PFSK-1 (cell line): ENCODE measurements at regions not wholly inside any gene's neighbourhood (a gene's known extent, or its start where the extent isn't known, plus 50 kb on each side); places are given as distances from the start of the nearest gene placed in this dataset.

Source experiments
- POLR2AphosphoS5 ChIP-seq: IDR thresholded peaks from 2 replicates; pipeline ENCODE4 v1.6.1; 2012; ENCODE audit warnings: low read depth, mild to moderate bottlenecking, control low read depth, low read length, moderate library complexity
- TF ChIP-seq, protein P1 (sequence below), 2 experiments: IDR thresholded peaks; 2 replicates each; pipeline versions ENCODE4 v1.6.1 to v1.8.0; 2011 to 2012; ENCODE audit warnings: low read depth in 2 of 2, low read length in 2 of 2, control low read depth in 1 of 2, inconsistent platforms in 1 of 2, mild to moderate bottlenecking in 1 of 2, moderate library complexity in 1 of 2; ENCODE audit not compliant: insufficient read depth in 1 of 2

- no peak for TF ChIP-seq POLR2AphosphoS5
- TF ChIP-seq, protein P1, sequence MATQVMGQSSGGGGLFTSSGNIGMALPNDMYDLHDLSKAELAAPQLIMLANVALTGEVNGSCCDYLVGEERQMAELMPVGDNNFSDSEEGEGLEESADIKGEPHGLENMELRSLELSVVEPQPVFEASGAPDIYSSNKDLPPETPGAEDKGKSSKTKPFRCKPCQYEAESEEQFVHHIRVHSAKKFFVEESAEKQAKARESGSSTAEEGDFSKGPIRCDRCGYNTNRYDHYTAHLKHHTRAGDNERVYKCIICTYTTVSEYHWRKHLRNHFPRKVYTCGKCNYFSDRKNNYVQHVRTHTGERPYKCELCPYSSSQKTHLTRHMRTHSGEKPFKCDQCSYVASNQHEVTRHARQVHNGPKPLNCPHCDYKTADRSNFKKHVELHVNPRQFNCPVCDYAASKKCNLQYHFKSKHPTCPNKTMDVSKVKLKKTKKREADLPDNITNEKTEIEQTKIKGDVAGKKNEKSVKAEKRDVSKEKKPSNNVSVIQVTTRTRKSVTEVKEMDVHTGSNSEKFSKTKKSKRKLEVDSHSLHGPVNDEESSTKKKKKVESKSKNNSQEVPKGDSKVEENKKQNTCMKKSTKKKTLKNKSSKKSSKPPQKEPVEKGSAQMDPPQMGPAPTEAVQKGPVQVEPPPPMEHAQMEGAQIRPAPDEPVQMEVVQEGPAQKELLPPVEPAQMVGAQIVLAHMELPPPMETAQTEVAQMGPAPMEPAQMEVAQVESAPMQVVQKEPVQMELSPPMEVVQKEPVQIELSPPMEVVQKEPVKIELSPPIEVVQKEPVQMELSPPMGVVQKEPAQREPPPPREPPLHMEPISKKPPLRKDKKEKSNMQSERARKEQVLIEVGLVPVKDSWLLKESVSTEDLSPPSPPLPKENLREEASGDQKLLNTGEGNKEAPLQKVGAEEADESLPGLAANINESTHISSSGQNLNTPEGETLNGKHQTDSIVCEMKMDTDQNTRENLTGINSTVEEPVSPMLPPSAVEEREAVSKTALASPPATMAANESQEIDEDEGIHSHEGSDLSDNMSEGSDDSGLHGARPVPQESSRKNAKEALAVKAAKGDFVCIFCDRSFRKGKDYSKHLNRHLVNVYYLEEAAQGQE (IDR thresholded peaks at IDR 0.05; ENCODE audit: insufficient read depth in 1 of 2, low read depth in 2 of 2, low read length in 2 of 2), result no peak
Measured at GRCh38 chr1:37310064-37310463, 164.3 kb upstream of the ZC3H12A start.
